ENCODE measurements at regions not wholly inside any gene's neighbourhood (a gene's known extent, or its start where the extent isn't known, plus 50 kb on each side); places are given as distances from the start of the nearest gene placed in this dataset.

- TF ChIP-seq POLR2A (IDR thresholded peaks at IDR 0.05) (no peak), CTCF (IDR thresholded peaks at IDR 0.05) (no peak)
These were observed 904.1 kb downstream of the NLGN4X start for GRCh38 chrX:5324546-5324945.

All from lower leg skin (tissue), 3 donors.